ENCODE measurements at regions not wholly inside any gene's neighbourhood (a gene's known extent, or its start where the extent isn't known, plus 50 kb on each side); places are given as distances from the start of the nearest gene placed in this dataset.

DNA sequence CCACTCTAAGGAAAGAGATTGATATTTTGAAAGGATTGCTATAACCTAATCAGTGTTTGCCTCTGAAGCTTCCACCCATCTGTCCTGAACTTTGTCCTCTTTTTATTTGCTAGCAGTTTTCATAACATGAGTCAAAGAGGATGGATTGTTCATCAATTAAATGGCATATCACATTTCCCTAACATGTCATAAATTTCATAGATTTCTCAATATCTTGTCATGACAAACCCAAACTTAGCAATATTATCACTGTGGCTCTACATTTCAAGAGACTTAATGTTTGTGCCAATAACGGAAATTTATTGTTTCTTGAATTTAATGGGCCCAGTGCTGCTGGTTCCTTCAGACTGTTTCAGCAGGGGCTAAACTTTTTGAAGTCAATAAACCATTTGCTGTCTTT is 330.3 kb downstream of the CAAP1 start:
- no peak overlapping the region for H3K14ac ChIP-seq (ENCODE audit: low read length)
- no peak overlapping the region for H2BK5ac ChIP-seq (ENCODE audit: low read length)
- H4K91ac ChIP-seq (ENCODE audit: low read depth, low read length, poor library complexity) = no peak overlapping the region
- no peak overlapping the region for H3K18ac ChIP-seq (ENCODE audit: low read length)
- H2BK15ac ChIP-seq (ENCODE audit: low read length) = no peak overlapping the region
- no peak overlapping the region for H3K9ac ChIP-seq (ENCODE audit: low read depth, low read length, poor library complexity)
- DNase-seq (ENCODE audit: low spot score) = no peak
- H3K27ac ChIP-seq (replicated peaks; ENCODE audit: low read length) = no peak overlapping the region
- no peak overlapping the region for H3K4me2 ChIP-seq (ENCODE audit: insufficient read depth, low read length, poor library complexity, severe bottlenecking)
- H3K4ac ChIP-seq (ENCODE audit: low read length) = no peak overlapping the region
- H3K4me1 ChIP-seq (ENCODE audit: control insufficient read depth in 2 of 2, insufficient read depth in 1 of 2, low read depth in 1 of 2, low read length in 2 of 2) = peaks cover 0 to 1% of the 10 kb centered on the region in 2 donors
- no peak overlapping the region for H3K4me3 ChIP-seq (ENCODE audit: low read length in 2 of 2)
- no peak overlapping the region for H2AK5ac ChIP-seq (ENCODE audit: low read depth, low read length)
- H4K8ac ChIP-seq (ENCODE audit: low read depth, low read length) = no peak overlapping the region
- WGBS, 2 donors (ENCODE audit: extremely low coverage in 2 of 2, insufficient read length in 2 of 2, insufficient replicate concordance in 1 of 2) = no CpG with 5 or more reads among the region's 1 CpG
- H3K9me3 ChIP-seq (replicated peaks in 1 of 2; ENCODE audit: control insufficient read depth in 2 of 2, insufficient read depth in 1 of 2, low read depth in 1 of 2, low read length in 2 of 2) = no peaks in the 10 kb centered on the region
- no peaks in the 10 kb centered on the region for H3K36me3 ChIP-seq (replicated peaks in 1 of 2; ENCODE audit: control insufficient read depth in 2 of 2, insufficient read depth in 2 of 2, low read length in 2 of 2)
- H2AFZ ChIP-seq (ENCODE audit: low read length) = no peak overlapping the region
- H2BK12ac ChIP-seq (ENCODE audit: low read length) = no peak overlapping the region
- no peak overlapping the region for H3K23ac ChIP-seq (ENCODE audit: low read depth, low read length, poor library complexity)
- no peak overlapping the region for H2BK120ac ChIP-seq (ENCODE audit: low read depth, low read length)
- H3K79me1 ChIP-seq (ENCODE audit: low read depth, low read length) = no peaks in the 10 kb centered on the region
- no peaks in the 10 kb centered on the region for H3K27me3 ChIP-seq (ENCODE audit: control insufficient read depth in 3 of 3, insufficient read depth in 3 of 3, low read depth in 1 of 3, low read length in 3 of 3)

DNA sequence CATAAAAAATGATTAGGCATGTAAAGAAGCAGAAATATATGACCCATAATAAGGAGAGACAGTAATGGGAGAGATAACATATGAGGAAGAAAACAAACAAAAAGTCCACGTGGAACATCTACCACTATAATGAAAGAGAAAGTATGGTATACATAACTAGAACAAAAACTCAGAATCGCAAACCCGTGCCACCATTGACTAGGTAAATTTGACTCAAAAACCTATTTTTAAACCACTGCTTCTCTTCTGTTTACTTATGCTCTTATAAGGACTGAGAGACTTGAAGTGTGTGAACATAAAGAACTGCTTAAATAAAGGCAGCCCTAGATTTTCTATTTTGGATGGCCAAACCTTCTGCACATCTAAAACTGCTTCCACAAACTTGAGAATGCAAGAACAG is 330.7 kb downstream of the CAAP1 start:
- Histone ChIP-seq H2BK15ac (ENCODE audit: low read length) (no peak overlapping the region), H2BK12ac (ENCODE audit: low read length) (no peak overlapping the region), H3K4me3 (ENCODE audit: low read length in 2 of 2) (no peak overlapping the region), H3K27me3 (ENCODE audit: control insufficient read depth in 3 of 3, insufficient read depth in 3 of 3, low read depth in 1 of 3, low read length in 3 of 3) (no peaks in the 10 kb centered on the region), H2AFZ (ENCODE audit: low read length) (no peak overlapping the region), H3K23ac (ENCODE audit: low read depth, low read length, poor library complexity) (no peak overlapping the region), H3K79me1 (ENCODE audit: low read depth, low read length) (no peaks in the 10 kb centered on the region), H3K9ac (ENCODE audit: low read depth, low read length, poor library complexity) (no peak overlapping the region), H4K91ac (ENCODE audit: low read depth, low read length, poor library complexity) (no peak overlapping the region), H4K8ac (ENCODE audit: low read depth, low read length) (no peak overlapping the region), H3K18ac (ENCODE audit: low read length) (no peak overlapping the region), H3K4ac (ENCODE audit: low read length) (no peak overlapping the region), H3K9me3 (replicated peaks in 1 of 2; ENCODE audit: control insufficient read depth in 2 of 2, insufficient read depth in 1 of 2, low read depth in 1 of 2, low read length in 2 of 2) (no peaks in the 10 kb centered on the region), H2AK5ac (ENCODE audit: low read depth, low read length) (no peak overlapping the region), H2BK120ac (ENCODE audit: low read depth, low read length) (no peak overlapping the region), H3K4me1 (ENCODE audit: control insufficient read depth in 2 of 2, insufficient read depth in 1 of 2, low read depth in 1 of 2, low read length in 2 of 2) (peaks cover 0 to 1% of the 10 kb centered on the region in 2 donors), H3K14ac (ENCODE audit: low read length) (no peak overlapping the region), H3K36me3 (replicated peaks in 1 of 2; ENCODE audit: control insufficient read depth in 2 of 2, insufficient read depth in 2 of 2, low read length in 2 of 2) (no peaks in the 10 kb centered on the region), H3K27ac (replicated peaks; ENCODE audit: low read length) (no peak overlapping the region), H3K4me2 (ENCODE audit: insufficient read depth, low read length, poor library complexity, severe bottlenecking) (no peak overlapping the region), H2BK5ac (ENCODE audit: low read length) (no peak overlapping the region)
- no CpG with 5 or more reads among the region's 3 CpGs for WGBS, 2 donors (ENCODE audit: extremely low coverage in 2 of 2, insufficient read length in 2 of 2, insufficient replicate concordance in 1 of 2)
- DNase-seq (ENCODE audit: low spot score) = no peak

DNA sequence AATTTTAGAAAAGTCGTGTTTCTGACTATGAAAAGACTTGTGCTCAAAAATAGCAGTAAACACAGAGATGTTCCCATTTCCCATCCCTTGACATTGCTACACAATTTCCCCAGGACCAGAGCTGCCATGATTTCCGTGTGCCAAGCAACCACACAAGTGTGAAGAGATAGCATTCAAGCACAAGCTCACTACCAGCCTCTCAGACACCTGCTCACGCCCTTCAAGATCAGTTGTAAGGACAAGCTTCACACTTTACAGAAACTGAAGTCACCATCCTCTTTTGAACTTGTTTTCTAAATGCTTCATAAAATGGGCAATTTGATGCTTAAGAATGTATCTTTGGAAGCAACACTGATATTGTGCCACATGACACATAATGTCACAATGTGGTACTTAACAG is 333.1 kb downstream of the CAAP1 start:
- Histone ChIP-seq H3K27me3 (ENCODE audit: control insufficient read depth in 3 of 3, insufficient read depth in 3 of 3, low read depth in 1 of 3, low read length in 3 of 3) (no peaks in the 10 kb centered on the region), H2BK15ac (ENCODE audit: low read length) (no peak overlapping the region), H3K9me3 (replicated peaks in 1 of 2; ENCODE audit: control insufficient read depth in 2 of 2, insufficient read depth in 1 of 2, low read depth in 1 of 2, low read length in 2 of 2) (no peaks in the 10 kb centered on the region), H3K4me3 (ENCODE audit: low read length in 2 of 2) (no peak overlapping the region), H2BK5ac (ENCODE audit: low read length) (no peak overlapping the region), H3K27ac (replicated peaks; ENCODE audit: low read length) (no peak overlapping the region), H2AFZ (ENCODE audit: low read length) (no peak overlapping the region), H3K4me2 (ENCODE audit: insufficient read depth, low read length, poor library complexity, severe bottlenecking) (no peak overlapping the region), H4K91ac (ENCODE audit: low read depth, low read length, poor library complexity) (no peak overlapping the region), H3K14ac (ENCODE audit: low read length) (no peak overlapping the region), H3K4ac (ENCODE audit: low read length) (no peak overlapping the region), H2BK12ac (ENCODE audit: low read length) (no peak overlapping the region), H2AK5ac (ENCODE audit: low read depth, low read length) (no peak overlapping the region), H3K4me1 (ENCODE audit: control insufficient read depth in 2 of 2, insufficient read depth in 1 of 2, low read depth in 1 of 2, low read length in 2 of 2) (peaks cover 0 to 1% of the 10 kb centered on the region in 2 donors), H3K9ac (ENCODE audit: low read depth, low read length, poor library complexity) (no peak overlapping the region), H4K8ac (ENCODE audit: low read depth, low read length) (no peak overlapping the region), H2BK120ac (ENCODE audit: low read depth, low read length) (no peak overlapping the region), H3K23ac (ENCODE audit: low read depth, low read length, poor library complexity) (no peak overlapping the region), H3K36me3 (replicated peaks in 1 of 2; ENCODE audit: control insufficient read depth in 2 of 2, insufficient read depth in 2 of 2, low read length in 2 of 2) (no peaks in the 10 kb centered on the region), H3K18ac (ENCODE audit: low read length) (no peak overlapping the region), H3K79me1 (ENCODE audit: low read depth, low read length) (no peaks in the 10 kb centered on the region)
- WGBS, 2 donors (ENCODE audit: extremely low coverage in 2 of 2, insufficient read length in 2 of 2, insufficient replicate concordance in 1 of 2) = no CpG with 5 or more reads among the region's 3 CpGs
- no peak for DNase-seq (ENCODE audit: low spot score)

DNA sequence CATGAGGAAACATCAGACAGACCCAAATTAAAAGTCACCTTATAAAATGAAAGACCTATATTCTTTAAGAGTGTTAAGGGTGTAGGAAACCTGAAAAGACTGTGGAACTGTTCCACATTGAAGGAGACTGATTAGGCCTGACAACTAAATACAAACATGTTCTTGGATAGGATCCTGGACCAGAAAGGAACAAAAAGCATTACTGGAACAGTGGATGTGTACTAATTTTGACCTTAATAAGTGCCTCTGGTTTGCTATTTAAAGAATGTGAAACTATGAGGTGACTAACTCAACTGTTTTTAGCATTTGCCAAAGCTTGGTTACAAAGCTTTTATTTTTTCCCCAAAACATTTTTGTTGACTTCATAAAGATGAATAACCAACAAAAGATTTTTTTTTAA is 340.6 kb downstream of the CAAP1 start:
- Histone ChIP-seq H3K9ac (ENCODE audit: low read depth, low read length, poor library complexity) (no peak overlapping the region), H3K9me3 (replicated peaks in 1 of 2; ENCODE audit: control insufficient read depth in 2 of 2, insufficient read depth in 1 of 2, low read depth in 1 of 2, low read length in 2 of 2) (no peaks in the 10 kb centered on the region), H3K4me1 (ENCODE audit: control insufficient read depth in 2 of 2, insufficient read depth in 1 of 2, low read depth in 1 of 2, low read length in 2 of 2) (peaks cover 0 to 7% of the 10 kb centered on the region in 2 donors), H3K4me2 (ENCODE audit: insufficient read depth, low read length, poor library complexity, severe bottlenecking) (no peak overlapping the region), H2BK12ac (ENCODE audit: low read length) (no peak overlapping the region), H3K18ac (ENCODE audit: low read length) (no peak overlapping the region), H2BK15ac (ENCODE audit: low read length) (no peak overlapping the region), H3K23ac (ENCODE audit: low read depth, low read length, poor library complexity) (no peak overlapping the region), H2BK120ac (ENCODE audit: low read depth, low read length) (no peak overlapping the region), H4K8ac (ENCODE audit: low read depth, low read length) (no peak overlapping the region), H3K27ac (replicated peaks; ENCODE audit: low read length) (no peak overlapping the region), H3K4ac (ENCODE audit: low read length) (no peak overlapping the region), H3K79me1 (ENCODE audit: low read depth, low read length) (no peaks in the 10 kb centered on the region), H3K14ac (ENCODE audit: low read length) (no peak overlapping the region), H2AK5ac (ENCODE audit: low read depth, low read length) (no peak overlapping the region), H3K36me3 (replicated peaks in 1 of 2; ENCODE audit: control insufficient read depth in 2 of 2, insufficient read depth in 2 of 2, low read length in 2 of 2) (no peaks in the 10 kb centered on the region), H2BK5ac (ENCODE audit: low read length) (no peak overlapping the region), H2AFZ (ENCODE audit: low read length) (no peak overlapping the region), H3K27me3 (ENCODE audit: control insufficient read depth in 3 of 3, insufficient read depth in 3 of 3, low read depth in 1 of 3, low read length in 3 of 3) (no peaks in the 10 kb centered on the region), H3K4me3 (ENCODE audit: low read length in 2 of 2) (no peak overlapping the region), H4K91ac (ENCODE audit: low read depth, low read length, poor library complexity) (no peak overlapping the region)
- DNase-seq (ENCODE audit: low spot score) = no peak

Data from neuronal stem cell (in vitro differentiated cells).